Liver (tissue), 7 donors: ENCODE measurements at regions not wholly inside any gene's neighbourhood (a gene's known extent, or its start where the extent isn't known, plus 50 kb on each side); places are given as distances from the start of the nearest gene placed in this dataset.

Experiments
- DNase-seq: peaks from one replicate; pipeline ENCODE4 v3.0.0-alpha.2; 2017; ENCODE audit warnings: low spot score
- H3K27ac ChIP-seq, 2 donors: one replicate each; pipeline ENCODE4 v1.7.0; 2013; ENCODE audit warnings: inconsistent platforms in 2 of 2, low read length in 2 of 2, control low read depth in 1 of 2, low read depth in 1 of 2, mild to moderate bottlenecking in 1 of 2
- H3K27me3 ChIP-seq, 4 donors: one replicate each; pipeline versions ENCODE4 v1.6.1 to v1.7.0; 2013; ENCODE audit warnings: low read length in 3 of 4, inconsistent platforms in 1 of 4, mild to moderate bottlenecking in 1 of 4, moderate library complexity in 1 of 4; ENCODE audit not compliant: control insufficient read depth in 4 of 4, insufficient read depth in 4 of 4
- H3K36me3 ChIP-seq, 4 donors: one replicate each; pipeline versions ENCODE4 v1.6.1 to v1.7.0; 2013; ENCODE audit warnings: low read length in 3 of 4, mild to moderate bottlenecking in 3 of 4, low read depth in 1 of 4, moderate library complexity in 1 of 4; ENCODE audit not compliant: control insufficient read depth in 4 of 4, insufficient read depth in 3 of 4
- H3K4me1 ChIP-seq, 4 donors: one replicate each; pipeline versions ENCODE4 v1.6.1 to v1.7.0; 2013; ENCODE audit warnings: low read length in 3 of 4, mild to moderate bottlenecking in 3 of 4, moderate library complexity in 1 of 4; ENCODE audit not compliant: control insufficient read depth in 4 of 4, insufficient read depth in 4 of 4
- H3K4me3 ChIP-seq, 3 donors: one replicate each; pipeline versions ENCODE4 v1.6.1 to v1.7.0; 2013; ENCODE audit warnings: low read length in 3 of 3, control low read depth in 1 of 3, low read depth in 1 of 3, mild to moderate bottlenecking in 1 of 3
- H3K9ac ChIP-seq, 2 donors: one replicate each; pipeline ENCODE4 v1.7.0; 2013; ENCODE audit warnings: low read length in 2 of 2, mild to moderate bottlenecking in 2 of 2, moderate library complexity in 2 of 2, control low read depth in 1 of 2, low read depth in 1 of 2
- H3K9me3 ChIP-seq, 4 donors: one replicate each; pipeline versions ENCODE4 v1.6.1 to v1.7.0; 2013; ENCODE audit warnings: low read length in 3 of 4; ENCODE audit not compliant: control insufficient read depth in 4 of 4
- ATF3 ChIP-seq: IDR thresholded peaks from 2 replicates; pipeline ENCODE4 v1.6.1; 2016; ENCODE audit warnings: antibody characterized with exemption
- EGR1 ChIP-seq, 2 donors: IDR thresholded peaks; 2 replicates each; pipeline ENCODE4 v1.6.1; 2016 to 2018; ENCODE audit warnings: antibody characterized with exemption in 2 of 2, low read depth in 2 of 2
- FOXA1 ChIP-seq: IDR thresholded peaks from 2 replicates; pipeline ENCODE4 v1.6.1; 2016; ENCODE audit warnings: antibody characterized with exemption
- FOXA2 ChIP-seq: IDR thresholded peaks from 2 replicates; pipeline ENCODE4 v1.6.1; 2016; ENCODE audit warnings: antibody characterized with exemption
- GABPA ChIP-seq, 2 donors: IDR thresholded peaks in 1 of 2; conservative IDR thresholded peaks in 1 of 2; 2 replicates each; pipeline ENCODE4 v1.6.1; 2016; ENCODE audit warnings: antibody characterized with exemption in 2 of 2, mild to moderate bottlenecking in 1 of 2, moderate library complexity in 1 of 2
- HNF4G ChIP-seq: IDR thresholded peaks from 2 replicates; pipeline ENCODE4 v1.6.1; 2016; ENCODE audit warnings: antibody characterized with exemption
- JUND ChIP-seq, 2 donors: IDR thresholded peaks; 2 replicates each; pipeline ENCODE4 v1.6.1; 2016; ENCODE audit warnings: antibody characterized with exemption in 2 of 2
- MAX ChIP-seq: IDR thresholded peaks from 2 replicates; pipeline ENCODE4 v1.6.1; 2016; ENCODE audit warnings: antibody characterized with exemption
- RAD21 ChIP-seq, 2 donors: IDR thresholded peaks; 2 replicates each; pipeline ENCODE4 v1.6.1; 2016; ENCODE audit warnings: antibody characterized with exemption in 2 of 2, mild to moderate bottlenecking in 2 of 2
- RXRA ChIP-seq, 2 donors: IDR thresholded peaks; 2 replicates each; pipeline ENCODE4 v1.6.1; 2017 to 2018; ENCODE audit warnings: antibody characterized with exemption in 2 of 2, mild to moderate bottlenecking in 1 of 2
- SP1 ChIP-seq: IDR thresholded peaks from 2 replicates; pipeline ENCODE4 v1.6.1; 2018; ENCODE audit warnings: antibody characterized with exemption, mild to moderate bottlenecking
- TAF1 ChIP-seq: conservative IDR thresholded peaks from 2 replicates; pipeline ENCODE4 v1.6.1; 2016; ENCODE audit warnings: antibody characterized with exemption, mild to moderate bottlenecking
- YY1 ChIP-seq: IDR thresholded peaks from 2 replicates; pipeline ENCODE4 v1.6.1; 2016; ENCODE audit warnings: antibody characterized with exemption, mild to moderate bottlenecking
- ZBTB33 ChIP-seq: IDR thresholded peaks from 2 replicates; pipeline ENCODE4 v1.6.1; 2016; ENCODE audit warnings: antibody characterized with exemption
- WGBS: extraction: QIAGEN DNeasy Blood & Tissue Kit; methylation state at CpG from one replicate; pipeline ENCODE4 v1.1.7; 2013; 5-methylcytosine and 5-hydroxymethylcytosine counted together
- donor health status: healthy.
- donor health status: healthy.
- donor health status: healthy.
- donor health status: healthy.

GRCh38 chr3:43794776-43795175, 104.0 kb downstream of the ABHD5 start:
- no peak for TF ChIP-seq TAF1
- no peaks in the 10 kb centered on the region for H3K4me1 ChIP-seq
- H3K36me3 ChIP-seq: no peaks in the 10 kb centered on the region
- WGBS: 76% methylated on average over 1 of the region's 1 CpG
- no peak overlapping the region for H3K27ac ChIP-seq
- no peak for DNase-seq
- H3K9me3 ChIP-seq: peaks cover 0 to 2% (median 0%) of the 10 kb centered on the region in 4 donors
- H3K27me3 ChIP-seq: peaks cover 0 to 6% (median 3%) of the 10 kb centered on the region in 4 donors
- no peak overlapping the region for H3K4me3 ChIP-seq
- H3K9ac ChIP-seq: no peak overlapping the region

- Histone ChIP-seq H3K4me3 (no peak overlapping the region), H3K36me3 (no peaks in the 10 kb centered on the region), H3K9me3 (peaks cover 0 to 3% (median under 1%) of the 10 kb centered on the region in 4 donors), H3K9ac (no peak overlapping the region), H3K27ac (no peak overlapping the region), H3K4me1 (no peaks in the 10 kb centered on the region), H3K27me3 (peaks cover 0 to 6% (median 3%) of the 10 kb centered on the region in 4 donors)
- 67% methylated on average over 3 of the region's 3 CpGs for WGBS
- DNase-seq: no peak
- TF ChIP-seq FOXA2 (no peak), SP1 (no peak), MAX (no peak), JUND (IDR thresholded peaks at IDR 0.05) (no peak), YY1 (no peak), RAD21 (IDR thresholded peaks at IDR 0.05) (no peak), TAF1 (no peak), GABPA (IDR thresholded peaks at IDR 0.05 in 1 of 2, conservative IDR thresholded peaks at IDR 0.05 in 1 of 2) (no peak), ZBTB33 (no peak), RXRA (IDR thresholded peaks at IDR 0.05) (no peak), FOXA1 (no peak), ATF3 (no peak), EGR1 (IDR thresholded peaks at IDR 0.05; ENCODE audit: low read depth in 2 of 2) (no peak)
Measured at GRCh38 chr3:43795491-43795890, 104.8 kb downstream of the ABHD5 start.

- no peaks in the 10 kb centered on the region for H3K4me1 ChIP-seq
- no peaks in the 10 kb centered on the region for H3K36me3 ChIP-seq
- no peak overlapping the region for H3K9ac ChIP-seq
- H3K4me3 ChIP-seq: no peak overlapping the region
- DNase-seq: no peak
- no peak overlapping the region for H3K27ac ChIP-seq
- TF ChIP-seq SP1 (no peak), RAD21 (IDR thresholded peaks at IDR 0.05) (no peak), MAX (no peak), EGR1 (IDR thresholded peaks at IDR 0.05; ENCODE audit: low read depth in 2 of 2) (no peak), YY1 (no peak), HNF4G (no peak), FOXA2 (no peak), RXRA (IDR thresholded peaks at IDR 0.05) (no peak)
- H3K9me3 ChIP-seq: peaks cover 0 to 3% (median 1%) of the 10 kb centered on the region in 4 donors
- H3K27me3 ChIP-seq: peaks cover 0 to 6% (median 3%) of the 10 kb centered on the region in 4 donors
- 84% methylated on average over 7 of the region's 7 CpGs for WGBS
Measured at GRCh38 chr3:43796041-43796596, 105.4 kb downstream of the ABHD5 start.
